ENCODE measurements at regions not wholly inside any gene's neighbourhood (a gene's known extent, or its start where the extent isn't known, plus 50 kb on each side); places are given as distances from the start of the nearest gene placed in this dataset.

GRCh38 chr4:177826973-177827372, 384.7 kb upstream of the AGA start:
- Histone ChIP-seq H2AFZ (ENCODE audit: low read length) (no peak overlapping the region), H3K4me1 (ENCODE audit: insufficient read depth, low read length) (no peaks in the 10 kb centered on the region), H3K27me3 (ENCODE audit: control insufficient read depth in 1 of 2, insufficient read depth in 2 of 2, low read length in 2 of 2) (no peaks in the 10 kb centered on the region), H4K20me1 (ENCODE audit: insufficient read depth, low read length) (no peaks in the 10 kb centered on the region), H3K27ac (ENCODE audit: extremely low read length, insufficient read depth, low read length) (no peak overlapping the region), H3K4me2 (ENCODE audit: low read depth, low read length) (no peak overlapping the region), H3K79me2 (ENCODE audit: insufficient read depth, low read length) (no peaks in the 10 kb centered on the region), H3K36me3 (replicated peaks in 1 of 2; ENCODE audit: control insufficient read depth in 1 of 2, insufficient read depth in 2 of 2, low read length in 2 of 2) (no peaks in the 10 kb centered on the region), H3K9ac (ENCODE audit: insufficient read depth, low read depth, low read length) (no peak overlapping the region), H3K9me3 (ENCODE audit: low read length) (peaks cover 8% of the 10 kb centered on the region; the same call in 1 of the 2 replicates), H3K4me3 (replicated peaks in 1 of 3; ENCODE audit: insufficient read depth in 1 of 3, low read depth in 2 of 3, low read length in 3 of 3) (no peak overlapping the region)
- DNase-seq (ENCODE audit: low spot score): no peak
- 0% methylated on average over 1 of the region's 1 CpG for WGBS (ENCODE audit: low lambda C conversion rate)
- no TSS peak for BruUV-seq (replicated peaks)
- CTCF ChIA-PET (ENCODE audit: low intra/inter-chr PET ratio, low total read pairs): no interaction called here
- in situ Hi-C loops (cut with HindIII; ENCODE audit: extremely low pct_ligation_motif_present, low pct_unique_long_range_greater_than_20kb) (no loop called here), intact Hi-C loops (cut with micrococcal nuclease; ENCODE audit: unreplicated experiment) (no loop called here)
- no peak for ATAC-seq
- no peak for FAIRE-seq
- POLR2A ChIA-PET: no interaction called here
- TF ChIP-seq KAT7 (CRISPR knock-in tag; IDR thresholded peaks at IDR 0.05; ENCODE audit: borderline replicate concordance): no peak
- no peak for TF ChIP-seq DNMT1 (CRISPR knock-in tag; IDR thresholded peaks at IDR 0.05)
- no peak for TF ChIP-seq NR1H2 (CRISPR knock-in tag; IDR thresholded peaks at IDR 0.05; ENCODE audit: borderline replicate concordance, low read depth)
- TF ChIP-seq KDM6A (CRISPR knock-in tag; IDR thresholded peaks at IDR 0.05; ENCODE audit: low read depth): no peak
- TF ChIP-seq ZNF34 (CRISPR knock-in tag; IDR thresholded peaks at IDR 0.05; ENCODE audit: borderline replicate concordance): no peak
- TF ChIP-seq HNRNPUL1 (IDR thresholded peaks at IDR 0.05; ENCODE audit: low read depth, low read length): no peak
- TF ChIP-seq ZNF468 (CRISPR knock-in tag; IDR thresholded peaks at IDR 0.05): no peak
- no peak for TF ChIP-seq SALL1 (CRISPR knock-in tag; IDR thresholded peaks at IDR 0.05)
- TF ChIP-seq SRSF9 (IDR thresholded peaks at IDR 0.05; ENCODE audit: borderline replicate concordance, insufficient read depth, low read depth, low read length, poor library complexity, severe bottlenecking): no peak
- TF ChIP-seq ZSCAN12 (CRISPR knock-in tag; IDR thresholded peaks at IDR 0.05): no peak
- TF ChIP-seq ZNF737 (CRISPR knock-in tag; IDR thresholded peaks at IDR 0.05; ENCODE audit: borderline replicate concordance): no peak
- no peak for TF ChIP-seq ZNF850 (CRISPR knock-in tag; conservative IDR thresholded peaks at IDR 0.05)
- TF ChIP-seq TRIM24 (CRISPR knock-in tag; IDR thresholded peaks at IDR 0.05): no peak
- TF ChIP-seq NFE2L2 (IDR thresholded peaks at IDR 0.05; ENCODE audit: low read length): no peak
- no peak for TF ChIP-seq TCF12 (IDR thresholded peaks at IDR 0.05)
- TF ChIP-seq TCF12 (CRISPR knock-in tag; IDR thresholded peaks at IDR 0.05): no peak
- no peak for TF ChIP-seq ZMYM3 (CRISPR knock-in tag; IDR thresholded peaks at IDR 0.05)
- TF ChIP-seq ARNT (IDR thresholded peaks at IDR 0.05): no peak

Measured in HepG2 (cell line).